WTC11 (cell line): ENCODE measurements at regions not wholly inside any gene's neighbourhood (a gene's known extent, or its start where the extent isn't known, plus 50 kb on each side); places are given as distances from the start of the nearest gene placed in this dataset.

Experiments
- ARID4B ChIP-seq: sonication (generic); formaldehyde crosslinking; IDR thresholded peaks from 2 replicates; pipeline ENCODE4 v1.8.0; 2023; ENCODE audit warnings: missing genetic modification reagents, mild to moderate bottlenecking, borderline replicate concordance
- CBFB ChIP-seq: sonication (generic); formaldehyde crosslinking; IDR thresholded peaks from 2 replicates; pipeline ENCODE4 v1.8.1; 2022; ENCODE audit warnings: mild to moderate bottlenecking, low read depth, missing genetic modification reagents
- CTCF ChIP-seq: fragments of 200-600 bp; IDR thresholded peaks from 2 replicates; pipeline ENCODE4 v1.8.0; 2022; ENCODE audit warnings: antibody characterized with exemption
- JUN ChIP-seq: sonication (generic); formaldehyde crosslinking; IDR thresholded peaks from 2 replicates; pipeline ENCODE4 v1.8.0; 2023; ENCODE audit warnings: mild to moderate bottlenecking, missing genetic modification reagents
- MAX ChIP-seq: sonication (generic); formaldehyde crosslinking; IDR thresholded peaks from 2 replicates; pipeline ENCODE4 v1.8.0; 2022; ENCODE audit warnings: mild to moderate bottlenecking, missing genetic modification reagents
- MXD4 ChIP-seq: fragments of 250-450 bp; sonication (Bioruptor Pico); IDR thresholded peaks from 2 replicates; pipeline ENCODE4 v1.8.0; 2021; ENCODE audit warnings: mild to moderate bottlenecking, moderate library complexity, borderline replicate concordance
- NFE2L1 ChIP-seq: sonication (generic); formaldehyde crosslinking; IDR thresholded peaks from 2 replicates; pipeline ENCODE4 v1.8.1; 2023; ENCODE audit warnings: missing genetic modification reagents
- PRDM15 ChIP-seq: sonication (generic); formaldehyde crosslinking; IDR thresholded peaks from 2 replicates; pipeline ENCODE4 v1.8.0; 2022; ENCODE audit warnings: missing genetic modification reagents
- TEAD4 ChIP-seq: sonication (generic); formaldehyde crosslinking; IDR thresholded peaks from 2 replicates; pipeline ENCODE4 v1.8.0; 2022; ENCODE audit warnings: mild to moderate bottlenecking, missing genetic modification reagents
- ZNF232 ChIP-seq: sonication (generic); formaldehyde crosslinking; IDR thresholded peaks from 2 replicates; pipeline ENCODE4 v1.8.0; 2022; ENCODE audit warnings: mild to moderate bottlenecking, missing genetic modification reagents
- ZNF512 ChIP-seq: sonication (generic); formaldehyde crosslinking; IDR thresholded peaks from 2 replicates; pipeline ENCODE4 v1.8.1; 2022; ENCODE audit warnings: missing genetic modification reagents, borderline replicate concordance

DNA sequence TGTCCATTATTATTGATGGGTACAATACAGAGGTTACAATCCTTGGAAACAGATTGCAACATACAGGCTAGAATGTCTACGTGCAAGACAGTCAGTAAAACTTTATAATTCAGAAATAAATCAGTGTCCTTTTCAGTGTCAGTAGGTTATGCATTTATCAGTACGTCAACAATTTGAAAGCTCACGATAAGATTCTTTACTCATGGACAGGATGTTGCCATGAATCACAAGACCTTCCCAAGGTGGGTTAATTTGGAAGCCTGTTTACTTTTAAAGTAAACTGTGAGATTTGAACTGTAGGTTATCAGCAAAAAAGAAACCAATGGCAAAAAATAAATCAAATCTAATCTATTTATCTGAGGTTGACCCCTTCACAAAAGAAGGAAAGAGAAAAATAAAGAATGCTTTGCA, 243.9 kb upstream of the AGTR1 start:
- TF ChIP-seq CBFB (no peak), CTCF (no peak), PRDM15 (CRISPR knock-in tag) (no peak), ZNF512 (CRISPR knock-in tag) (no peak), JUN (CRISPR knock-in tag) (no peak), NFE2L1 (CRISPR knock-in tag) (no peak), ZNF232 (CRISPR knock-in tag) (no peak), ARID4B (CRISPR knock-in tag) (no peak), TEAD4 (CRISPR knock-in tag) (no peak), MAX (no peak), MXD4 (CRISPR knock-in tag) (no peak)
